ENCODE measurements at regions not wholly inside any gene's neighbourhood (a gene's known extent, or its start where the extent isn't known, plus 50 kb on each side); places are given as distances from the start of the nearest gene placed in this dataset.
"Not testable (repeated sequence)": the region's sequence is repeated elsewhere in the genome, so short reads cannot be mapped to it uniquely, and the experiment has no call there.

DNA sequence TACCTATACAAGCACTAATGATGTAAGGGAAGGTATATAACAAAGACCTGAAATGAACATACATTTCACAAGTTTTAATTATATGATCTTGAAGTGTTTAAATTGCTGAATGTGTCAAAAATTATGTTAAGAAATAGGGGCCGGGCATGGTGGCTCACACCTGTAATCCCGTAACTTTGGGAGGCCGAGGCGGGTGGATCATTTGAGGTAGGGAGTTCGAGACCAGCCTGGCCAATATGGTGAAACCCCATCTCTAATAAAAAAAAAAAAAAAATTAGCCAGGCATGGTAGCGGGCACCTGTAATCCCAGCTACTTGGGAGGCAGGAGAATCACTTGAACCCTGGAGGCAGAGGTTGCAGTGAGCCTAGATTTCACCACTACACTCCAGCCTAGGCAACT is 537.4 kb upstream of the STEAP1 start:
- not testable (repeated sequence) for H3K4me1 ChIP-seq (ENCODE audit: control insufficient read depth in 1 of 2, insufficient read depth in 2 of 2, low read length in 2 of 2); H3K27ac ChIP-seq (ENCODE audit: low read length); H3K36me3 ChIP-seq (ENCODE audit: control insufficient read depth in 1 of 2, insufficient read depth in 2 of 2, low read length in 2 of 2); H3K9me3 ChIP-seq (ENCODE audit: control insufficient read depth in 1 of 2, low read length in 2 of 2); H3K27me3 ChIP-seq (ENCODE audit: low read depth, low read length); H3K4me3 ChIP-seq (ENCODE audit: low read depth in 1 of 2, low read length in 2 of 2)

DNA sequence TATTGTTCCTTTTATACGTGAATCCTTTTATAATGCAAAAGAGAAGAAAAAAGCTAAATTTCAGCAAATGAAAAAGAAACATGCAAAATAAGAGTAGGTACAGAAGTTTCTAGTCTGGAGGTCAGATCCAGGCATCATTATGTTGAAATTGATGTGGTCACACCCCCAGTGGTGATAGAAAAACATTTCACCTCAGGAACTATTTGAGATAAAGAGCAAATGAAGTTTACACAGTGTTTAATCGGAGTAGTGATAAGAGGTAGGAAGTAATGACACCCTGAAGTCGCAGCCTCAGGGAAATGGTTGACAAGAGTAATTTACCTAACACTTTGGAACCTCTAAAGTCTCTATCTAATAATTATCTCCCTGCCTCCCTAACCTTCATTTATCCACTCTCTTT is 536.0 kb upstream of the STEAP1 start:
- Histone ChIP-seq H3K4me3 (ENCODE audit: low read depth in 1 of 2, low read length in 2 of 2) (no peak overlapping the region), H3K9me3 (ENCODE audit: control insufficient read depth in 1 of 2, low read length in 2 of 2) (no peaks in the 10 kb centered on the region), H3K27me3 (ENCODE audit: low read depth, low read length) (no peaks in the 10 kb centered on the region), H3K27ac (ENCODE audit: low read length) (no peak overlapping the region), H3K36me3 (ENCODE audit: control insufficient read depth in 1 of 2, insufficient read depth in 2 of 2, low read length in 2 of 2) (no peaks in the 10 kb centered on the region), H3K4me1 (ENCODE audit: control insufficient read depth in 1 of 2, insufficient read depth in 2 of 2, low read length in 2 of 2) (no peaks in the 10 kb centered on the region)

DNA sequence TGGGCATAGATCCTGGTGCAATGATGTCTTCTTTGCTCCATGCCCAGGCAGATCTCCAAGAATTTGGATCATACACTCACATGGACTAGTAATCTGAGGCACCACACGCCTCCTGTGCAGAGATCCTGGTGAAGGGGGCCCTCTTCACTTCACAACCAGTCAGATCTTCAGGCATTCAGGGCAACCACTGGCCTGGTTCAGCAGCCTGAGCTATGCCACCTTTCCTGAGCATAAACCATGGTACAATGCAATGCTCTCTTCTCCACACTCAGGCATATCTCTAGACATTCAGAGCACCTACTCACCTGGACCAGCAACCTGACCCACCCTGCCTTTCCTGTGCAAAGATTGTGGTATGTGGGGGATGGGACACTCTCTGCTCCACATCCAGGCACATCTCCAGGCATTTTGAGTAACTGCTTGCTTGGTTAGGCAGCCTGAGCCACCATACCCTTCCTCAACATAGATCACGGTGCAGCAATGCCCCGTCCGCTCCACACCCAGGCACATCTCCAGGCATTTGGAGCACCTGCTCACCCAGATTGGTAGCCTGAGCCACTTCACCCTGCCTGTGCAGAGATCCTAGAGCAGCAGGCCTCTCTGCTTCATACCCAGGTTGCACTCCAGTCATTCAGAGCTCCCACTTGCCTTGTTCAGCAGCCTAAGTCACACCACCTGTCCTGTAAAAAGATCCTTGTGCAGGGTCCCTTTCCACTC is 532.2 kb upstream of the STEAP1 start:
- Histone ChIP-seq H3K4me1 (ENCODE audit: control insufficient read depth in 1 of 2, insufficient read depth in 2 of 2, low read length in 2 of 2) (no peaks in the 10 kb centered on the region), H3K36me3 (ENCODE audit: control insufficient read depth in 1 of 2, insufficient read depth in 2 of 2, low read length in 2 of 2) (no peaks in the 10 kb centered on the region), H3K27ac (ENCODE audit: low read length) (no peak overlapping the region), H3K9me3 (ENCODE audit: control insufficient read depth in 1 of 2, low read length in 2 of 2) (peaks cover 0 to 3% of the 10 kb centered on the region in 2 donors), H3K27me3 (ENCODE audit: low read depth, low read length) (no peaks in the 10 kb centered on the region), H3K4me3 (ENCODE audit: low read depth in 1 of 2, low read length in 2 of 2) (no peak overlapping the region)

DNA sequence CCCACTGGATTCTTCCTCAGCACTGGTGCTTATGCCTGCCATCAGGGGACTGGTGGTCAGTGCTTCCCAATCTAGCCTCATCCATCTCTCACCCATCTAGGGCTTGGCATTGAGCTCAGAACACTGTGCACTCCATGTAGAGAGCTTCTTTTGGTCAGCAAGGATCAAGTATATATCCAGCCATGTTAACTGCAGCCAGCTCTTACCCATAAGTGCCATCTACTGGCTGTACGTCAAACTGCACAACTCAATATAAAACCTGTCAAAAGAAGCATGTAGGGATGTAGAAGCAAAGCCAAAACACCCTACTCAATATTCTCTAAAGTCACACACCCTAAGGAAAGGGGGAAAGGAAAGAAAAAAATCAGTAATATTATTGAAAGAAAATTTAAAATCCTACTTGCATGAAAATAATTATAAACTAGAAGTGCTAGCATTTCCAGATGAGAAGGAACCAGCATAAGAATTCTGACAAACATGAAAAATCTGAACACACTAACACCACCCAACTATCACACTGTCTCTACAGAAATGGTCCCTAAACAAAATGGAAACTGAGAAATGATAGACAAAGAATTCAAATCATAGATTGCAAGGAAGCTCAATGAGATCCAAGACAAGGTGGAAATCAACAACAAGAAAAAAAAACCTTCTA is 531.1 kb upstream of the STEAP1 start:
- H3K27ac ChIP-seq (ENCODE audit: low read length) = no peak overlapping the region
- no peaks in the 10 kb centered on the region for H3K27me3 ChIP-seq (ENCODE audit: low read depth, low read length)
- H3K4me3 ChIP-seq (ENCODE audit: low read depth in 1 of 2, low read length in 2 of 2) = no peak overlapping the region
- no peaks in the 10 kb centered on the region for H3K36me3 ChIP-seq (ENCODE audit: control insufficient read depth in 1 of 2, insufficient read depth in 2 of 2, low read length in 2 of 2)
- no peaks in the 10 kb centered on the region for H3K4me1 ChIP-seq (ENCODE audit: control insufficient read depth in 1 of 2, insufficient read depth in 2 of 2, low read length in 2 of 2)
- peaks cover 0 to 3% of the 10 kb centered on the region in 2 donors for H3K9me3 ChIP-seq (ENCODE audit: control insufficient read depth in 1 of 2, low read length in 2 of 2)

DNA sequence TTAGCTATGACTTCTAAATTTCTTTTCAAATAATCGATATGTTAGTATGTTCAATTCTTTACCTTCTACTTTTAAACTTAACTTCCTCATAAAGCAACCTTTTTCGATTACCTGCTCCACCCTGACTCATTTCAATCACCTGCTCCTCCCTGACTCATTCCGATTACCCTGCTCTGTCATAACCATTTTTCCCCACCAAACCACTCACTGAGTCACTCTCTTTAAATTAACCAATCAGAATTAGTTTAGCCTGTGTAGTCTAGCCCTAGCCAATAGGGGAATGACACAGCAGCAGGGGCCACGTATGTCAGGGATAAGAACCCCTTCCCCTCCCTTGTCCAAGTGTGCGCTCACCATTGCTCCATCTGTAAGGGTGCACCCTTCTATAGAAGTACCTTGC is 530.1 kb upstream of the STEAP1 start:
- not testable (repeated sequence) for H3K36me3 ChIP-seq (ENCODE audit: control insufficient read depth in 1 of 2, insufficient read depth in 2 of 2, low read length in 2 of 2); H3K27ac ChIP-seq (ENCODE audit: low read length); H3K27me3 ChIP-seq (ENCODE audit: low read depth, low read length); H3K4me1 ChIP-seq (ENCODE audit: control insufficient read depth in 1 of 2, insufficient read depth in 2 of 2, low read length in 2 of 2); H3K9me3 ChIP-seq (ENCODE audit: control insufficient read depth in 1 of 2, low read length in 2 of 2); H3K4me3 ChIP-seq (ENCODE audit: low read depth in 1 of 2, low read length in 2 of 2)

DNA sequence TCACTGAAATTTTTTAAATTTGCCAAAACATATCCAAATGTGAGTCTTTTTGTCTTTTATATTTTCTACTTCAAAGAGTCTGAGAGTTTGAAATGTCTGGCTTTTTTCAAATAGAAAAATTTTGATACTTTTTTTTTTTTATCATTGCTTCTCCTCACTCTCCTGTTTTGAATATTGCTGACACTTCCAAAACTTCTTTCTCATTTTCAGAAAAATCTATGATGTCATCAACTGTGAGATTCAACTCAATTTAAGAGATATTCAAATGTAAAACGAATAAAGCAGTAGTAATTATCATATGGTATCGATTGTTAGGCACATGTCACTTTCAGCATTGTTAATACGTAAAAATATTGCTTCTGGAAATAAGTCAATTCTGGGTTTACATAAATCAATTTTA is 505.8 kb upstream of the STEAP1 start:
- Histone ChIP-seq H3K27ac (ENCODE audit: low read length) (no peak overlapping the region), H3K27me3 (ENCODE audit: low read depth, low read length) (no peaks in the 10 kb centered on the region), H3K4me3 (ENCODE audit: low read depth in 1 of 2, low read length in 2 of 2) (no peak overlapping the region), H3K36me3 (ENCODE audit: control insufficient read depth in 1 of 2, insufficient read depth in 2 of 2, low read length in 2 of 2) (no peaks in the 10 kb centered on the region), H3K9me3 (ENCODE audit: control insufficient read depth in 1 of 2, low read length in 2 of 2) (no peaks in the 10 kb centered on the region), H3K4me1 (ENCODE audit: control insufficient read depth in 1 of 2, insufficient read depth in 2 of 2, low read length in 2 of 2) (no peaks in the 10 kb centered on the region)

DNA sequence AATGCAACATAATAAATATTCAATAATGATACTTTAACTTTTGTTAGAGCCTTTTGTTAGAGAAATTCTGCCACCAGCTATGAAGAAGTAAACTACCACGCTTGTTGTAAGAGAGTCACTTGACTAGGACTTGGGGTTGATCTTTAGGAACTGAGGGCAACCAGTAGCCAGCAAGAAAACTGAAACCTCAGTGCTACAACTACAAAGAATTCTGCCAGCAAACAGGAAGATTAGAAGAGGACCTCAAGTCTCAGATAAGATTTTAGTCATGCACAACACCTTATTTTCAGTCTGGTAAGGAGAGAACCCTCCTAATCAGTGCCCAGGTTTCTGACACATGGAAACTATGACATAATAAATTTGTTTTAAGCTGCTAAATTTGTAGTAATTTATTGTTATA is 498.3 kb upstream of the STEAP1 start:
- no peaks in the 10 kb centered on the region for H3K36me3 ChIP-seq (ENCODE audit: control insufficient read depth in 1 of 2, insufficient read depth in 2 of 2, low read length in 2 of 2)
- H3K9me3 ChIP-seq (ENCODE audit: control insufficient read depth in 1 of 2, low read length in 2 of 2) = no peaks in the 10 kb centered on the region
- no peaks in the 10 kb centered on the region for H3K4me1 ChIP-seq (ENCODE audit: control insufficient read depth in 1 of 2, insufficient read depth in 2 of 2, low read length in 2 of 2)
- no peak overlapping the region for H3K27ac ChIP-seq (ENCODE audit: low read length)
- no peak overlapping the region for H3K4me3 ChIP-seq (ENCODE audit: low read depth in 1 of 2, low read length in 2 of 2)
- no peaks in the 10 kb centered on the region for H3K27me3 ChIP-seq (ENCODE audit: low read depth, low read length)

DNA sequence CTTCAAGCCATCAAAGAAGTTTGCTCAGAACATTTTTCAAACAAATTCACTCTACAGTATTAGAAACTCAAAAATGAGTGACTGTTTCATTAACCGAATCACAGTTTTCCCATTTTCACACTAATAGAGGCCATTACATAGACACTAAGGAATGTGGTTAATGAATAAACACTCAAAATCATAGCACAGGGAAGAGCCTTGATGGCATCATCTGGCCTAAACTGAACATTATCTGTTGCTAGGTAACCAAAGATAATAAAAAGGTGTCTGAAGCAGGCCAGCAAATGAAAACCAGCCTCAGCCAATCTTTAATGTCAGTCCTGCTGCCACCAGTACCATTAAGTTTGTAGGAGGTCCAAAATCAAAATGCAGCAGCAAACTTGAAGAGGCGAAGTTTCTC is 492.4 kb upstream of the STEAP1 start:
- no peaks in the 10 kb centered on the region for H3K36me3 ChIP-seq (ENCODE audit: control insufficient read depth in 1 of 2, insufficient read depth in 2 of 2, low read length in 2 of 2)
- H3K4me1 ChIP-seq (ENCODE audit: control insufficient read depth in 1 of 2, insufficient read depth in 2 of 2, low read length in 2 of 2) = no peaks in the 10 kb centered on the region
- no peak overlapping the region for H3K27ac ChIP-seq (ENCODE audit: low read length)
- H3K27me3 ChIP-seq (ENCODE audit: low read depth, low read length) = no peaks in the 10 kb centered on the region
- no peak overlapping the region for H3K4me3 ChIP-seq (ENCODE audit: low read depth in 1 of 2, low read length in 2 of 2)
- no peaks in the 10 kb centered on the region for H3K9me3 ChIP-seq (ENCODE audit: control insufficient read depth in 1 of 2, low read length in 2 of 2)

DNA sequence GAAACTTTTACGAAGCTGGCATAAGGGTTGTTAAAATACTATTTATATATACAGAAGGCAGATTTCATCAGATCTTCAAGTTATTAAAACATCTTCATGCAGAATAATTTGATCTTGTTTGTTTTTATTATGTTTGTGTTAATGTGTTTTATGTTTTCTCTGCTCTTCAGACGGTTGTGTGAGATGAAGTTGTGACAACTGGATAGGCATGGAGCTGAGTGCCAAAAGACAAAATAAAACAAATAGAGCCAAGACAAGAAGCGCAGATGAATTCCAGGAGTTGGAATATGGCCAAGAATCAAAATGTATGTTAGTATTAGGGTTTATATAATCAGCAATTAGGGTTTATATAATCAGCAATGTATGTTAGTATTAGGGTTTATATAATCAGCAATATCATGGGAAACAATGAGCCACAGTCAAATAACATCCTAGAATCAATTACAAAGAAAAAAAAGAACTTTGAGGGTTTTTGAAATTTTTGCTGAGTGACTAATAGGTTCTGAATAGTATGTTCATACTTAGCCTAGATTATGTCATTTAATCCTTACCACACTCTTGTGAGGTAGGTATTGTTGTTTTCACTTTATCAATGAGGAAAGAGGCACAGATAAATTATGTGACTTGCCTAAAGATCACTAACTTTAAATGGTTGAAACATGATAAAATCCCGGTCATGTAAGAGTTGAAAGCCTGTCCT is 488.0 kb upstream of the STEAP1 start:
- H3K4me3 ChIP-seq (ENCODE audit: low read depth in 1 of 2, low read length in 2 of 2) = no peak overlapping the region
- no peaks in the 10 kb centered on the region for H3K27me3 ChIP-seq (ENCODE audit: low read depth, low read length)
- H3K4me1 ChIP-seq (ENCODE audit: control insufficient read depth in 1 of 2, insufficient read depth in 2 of 2, low read length in 2 of 2) = no peaks in the 10 kb centered on the region
- no peaks in the 10 kb centered on the region for H3K36me3 ChIP-seq (ENCODE audit: control insufficient read depth in 1 of 2, insufficient read depth in 2 of 2, low read length in 2 of 2)
- H3K27ac ChIP-seq (ENCODE audit: low read length) = no peak overlapping the region
- no peaks in the 10 kb centered on the region for H3K9me3 ChIP-seq (ENCODE audit: control insufficient read depth in 1 of 2, low read length in 2 of 2)

DNA sequence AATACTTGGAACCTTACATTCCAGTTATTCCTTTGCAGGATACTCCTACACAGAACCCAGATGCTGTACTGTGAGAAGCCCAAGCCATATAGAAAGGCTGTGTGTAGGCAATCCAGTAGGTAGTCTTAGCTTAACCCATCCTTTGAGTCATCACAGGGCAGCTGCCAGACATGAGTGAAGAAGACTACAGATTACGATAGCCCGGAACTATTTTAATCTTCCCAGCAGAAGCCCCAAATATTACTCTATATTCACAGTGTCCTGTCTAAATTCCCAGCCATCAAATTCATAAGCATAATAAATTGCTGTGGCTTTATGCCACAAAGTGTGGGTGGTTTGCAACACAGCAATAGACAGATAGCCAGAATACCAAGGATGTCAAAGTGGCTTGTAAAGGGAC is 474.1 kb upstream of the STEAP1 start:
- no peak overlapping the region for H3K27ac ChIP-seq (ENCODE audit: low read length)
- H3K4me1 ChIP-seq (ENCODE audit: control insufficient read depth in 1 of 2, insufficient read depth in 2 of 2, low read length in 2 of 2) = no peaks in the 10 kb centered on the region
- H3K36me3 ChIP-seq (ENCODE audit: control insufficient read depth in 1 of 2, insufficient read depth in 2 of 2, low read length in 2 of 2) = no peaks in the 10 kb centered on the region
- H3K27me3 ChIP-seq (ENCODE audit: low read depth, low read length) = no peaks in the 10 kb centered on the region
- H3K4me3 ChIP-seq (ENCODE audit: low read depth in 1 of 2, low read length in 2 of 2) = no peak overlapping the region
- H3K9me3 ChIP-seq (ENCODE audit: control insufficient read depth in 1 of 2, low read length in 2 of 2) = peaks cover 0 to 5% of the 10 kb centered on the region in 2 donors

DNA sequence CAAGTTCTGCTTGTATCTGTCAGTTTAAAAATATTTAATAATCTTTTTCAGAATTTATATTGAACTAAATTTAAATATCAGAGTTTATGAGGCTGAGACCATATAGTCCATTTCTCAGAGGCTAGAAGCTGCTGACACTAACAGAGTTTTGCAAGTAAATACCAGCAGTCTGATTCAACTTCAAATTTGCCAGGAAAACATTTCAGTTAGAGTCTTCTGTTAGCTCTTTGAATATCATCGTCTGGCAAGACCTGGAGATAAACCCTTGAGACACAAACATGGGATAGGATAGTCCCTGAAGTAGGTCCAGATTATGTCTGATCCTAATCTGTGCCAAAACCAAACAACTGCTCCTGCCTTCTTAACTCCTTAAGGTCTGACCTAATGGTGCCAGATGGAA is 472.8 kb upstream of the STEAP1 start:
- Histone ChIP-seq H3K4me3 (ENCODE audit: low read depth in 1 of 2, low read length in 2 of 2) (no peak overlapping the region), H3K27ac (ENCODE audit: low read length) (no peak overlapping the region), H3K36me3 (ENCODE audit: control insufficient read depth in 1 of 2, insufficient read depth in 2 of 2, low read length in 2 of 2) (no peaks in the 10 kb centered on the region), H3K27me3 (ENCODE audit: low read depth, low read length) (no peaks in the 10 kb centered on the region), H3K4me1 (ENCODE audit: control insufficient read depth in 1 of 2, insufficient read depth in 2 of 2, low read length in 2 of 2) (no peaks in the 10 kb centered on the region), H3K9me3 (ENCODE audit: control insufficient read depth in 1 of 2, low read length in 2 of 2) (peaks cover 0 to 2% of the 10 kb centered on the region in 2 donors)

Measured in muscle layer of duodenum (tissue), 2 donors.